Hematopoietic multipotent progenitor cell treated with erythropoietin and hydrocortisone succinate and interleukin-3 and kit ligand, for 8 days (in vitro differentiated cells): ENCODE measurements at regions not wholly inside any gene's neighbourhood (a gene's known extent, or its start where the extent isn't known, plus 50 kb on each side); places are given as distances from the start of the nearest gene placed in this dataset.

Source experiments
- DNase-seq: peaks from one replicate; pipeline ENCODE4 v3.0.0-alpha.2; 2015

DNA sequence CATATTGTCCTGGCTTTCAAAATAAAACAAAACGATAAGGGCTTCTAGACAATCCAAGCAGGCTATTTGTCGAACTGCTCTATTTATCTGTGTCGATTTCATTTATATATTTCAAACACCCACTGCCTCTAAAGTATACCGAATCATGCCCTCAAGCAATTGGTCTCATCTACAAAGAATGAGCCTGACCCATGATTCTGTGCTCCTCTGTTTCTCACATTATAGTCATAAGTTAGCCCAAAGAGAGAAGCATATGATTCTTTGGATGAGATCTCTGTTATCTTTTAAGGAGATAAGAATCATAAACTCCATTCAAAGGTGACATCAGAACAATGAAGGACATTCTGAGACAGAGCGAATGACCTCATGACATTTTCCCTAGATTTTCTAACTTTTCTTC is 191.1 kb downstream of the MAP2K6 start:
- no peak for DNase-seq

DNA sequence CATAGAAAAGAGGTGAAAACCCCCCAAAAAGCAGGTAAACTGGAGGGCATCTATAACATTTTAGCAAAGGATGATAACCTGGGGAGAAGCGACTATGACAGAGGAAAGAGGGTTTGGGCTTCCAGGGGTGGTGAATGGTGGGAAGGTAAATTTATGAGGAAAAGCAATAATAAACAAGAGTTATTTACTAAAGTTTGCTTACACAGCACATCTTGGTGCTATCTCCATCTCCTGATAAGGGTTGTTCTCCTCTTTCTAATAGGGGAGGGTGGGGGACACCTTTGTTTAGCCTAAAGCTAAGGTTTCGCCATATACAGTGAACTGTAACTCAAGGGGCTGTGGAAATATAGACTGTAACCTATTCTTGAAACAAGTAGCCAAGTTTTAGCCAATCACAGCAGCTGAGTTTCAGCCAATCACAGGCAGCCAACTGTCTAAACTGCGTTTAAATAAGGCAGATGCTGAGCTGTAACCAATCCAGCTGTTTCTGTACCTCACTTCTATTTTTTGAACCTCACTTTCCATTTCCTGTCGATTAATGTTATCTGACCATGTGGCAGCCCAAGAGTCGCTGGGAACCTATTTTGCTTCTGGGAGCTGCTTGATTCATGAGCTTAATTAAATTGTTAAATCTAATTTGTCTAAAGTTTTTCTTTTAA is 191.8 kb downstream of the MAP2K6 start:
- DNase-seq, result no peak

- DNase-seq, result peak; percentile 80
These were observed 192.8 kb downstream of the MAP2K6 start for GRCh38 chr17:69607162-69607834.

DNA sequence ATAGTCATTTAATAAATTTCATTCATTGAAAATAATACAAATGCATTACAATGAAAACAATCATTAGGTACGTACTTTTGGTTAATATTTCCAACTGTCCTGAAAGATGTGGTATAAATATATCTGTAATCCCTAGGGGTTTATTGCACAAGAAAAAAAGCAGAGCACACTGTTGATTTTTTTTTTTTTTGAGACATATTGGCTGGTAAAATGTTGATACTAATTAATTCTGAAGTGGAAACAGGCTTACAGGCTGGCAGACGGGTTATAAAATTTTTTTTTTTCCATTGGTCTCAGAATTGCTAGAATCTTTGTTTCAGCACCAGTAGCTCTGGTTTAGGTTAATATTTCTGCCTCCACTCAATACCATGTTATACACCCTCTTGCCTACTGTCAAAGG is 193.6 kb downstream of the MAP2K6 start:
- no peak for DNase-seq

GRCh38 chr17:69608808-69609472 is 194.4 kb downstream of the MAP2K6 start:
- peak; percentile 7 for DNase-seq

- peak; percentile 28 for DNase-seq
These were observed 195.2 kb downstream of the MAP2K6 start for GRCh38 chr17:69609473-69610305.

DNA sequence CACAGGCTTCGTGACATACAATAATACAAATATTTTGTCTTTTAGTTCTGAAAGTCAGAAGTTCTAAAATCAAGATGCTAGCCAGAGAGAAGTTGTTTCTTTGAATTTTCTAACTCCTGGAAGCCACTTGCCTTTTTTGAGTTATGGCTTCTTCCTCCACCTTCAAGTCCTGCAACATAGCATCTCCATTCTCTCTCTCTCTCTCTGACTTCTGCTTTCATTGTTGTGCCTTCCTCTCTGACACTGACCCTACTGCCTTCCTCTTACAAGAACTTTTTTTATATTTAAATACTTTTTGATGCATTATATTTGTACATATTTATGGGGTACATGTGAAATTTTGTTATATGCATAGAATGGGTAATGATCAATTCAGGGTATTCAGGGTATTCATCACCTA is 205.9 kb downstream of the MAP2K6 start:
- no peak for DNase-seq

DNA sequence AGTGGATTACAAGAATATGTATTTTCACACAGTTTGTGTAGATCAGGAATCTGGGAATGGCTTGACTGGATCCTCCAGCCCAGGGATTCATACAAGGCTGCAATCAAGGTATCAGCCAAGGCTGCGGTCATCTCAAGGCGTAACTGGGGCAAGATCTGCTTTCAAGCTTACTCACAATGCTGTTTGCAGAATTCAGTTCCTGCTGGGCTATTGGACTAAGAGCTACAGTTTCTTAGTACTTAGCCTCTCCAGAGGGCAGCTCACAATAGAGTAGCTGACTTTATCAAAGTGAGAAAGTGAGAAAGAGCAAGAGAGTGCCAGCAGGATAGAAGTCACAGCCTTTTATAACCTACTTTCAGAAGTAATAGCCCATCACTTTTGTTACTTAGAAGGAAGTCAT is 211.0 kb downstream of the MAP2K6 start:
- DNase-seq, result no peak

DNA sequence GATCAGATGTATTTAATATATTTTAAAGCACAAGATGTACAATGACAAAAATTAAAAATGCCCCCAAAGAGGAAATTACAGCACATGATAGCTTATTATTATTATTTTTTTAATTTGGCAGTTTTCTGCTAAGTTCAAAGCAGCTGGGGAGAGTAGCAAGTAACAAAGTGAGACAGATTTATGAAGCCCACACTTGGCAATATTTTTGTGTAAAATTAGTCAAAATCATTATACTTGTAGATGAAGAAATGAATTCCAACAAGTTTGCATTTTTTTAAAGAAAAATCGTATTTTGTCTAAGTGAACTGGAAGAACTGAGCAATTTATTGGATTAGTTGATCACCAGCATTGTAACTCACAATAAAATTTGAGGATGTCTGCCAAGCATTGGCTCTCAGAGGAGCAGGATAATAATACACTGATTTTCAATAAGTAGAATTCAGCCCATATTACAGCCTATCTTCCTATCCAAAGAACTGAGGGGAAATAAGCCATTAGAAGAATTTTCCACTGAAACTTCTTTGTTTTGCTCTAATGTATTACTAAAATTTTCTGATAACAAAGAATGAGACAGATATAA is 215.6 kb downstream of the MAP2K6 start:
- DNase-seq, result no peak

GRCh38 chr17:69634844-69635243 is 220.3 kb downstream of the MAP2K6 start:
- DNase-seq, result no peak

GRCh38 chr17:69637446-69638156 is 223.1 kb downstream of the MAP2K6 start:
- DNase-seq, result no peak

DNA sequence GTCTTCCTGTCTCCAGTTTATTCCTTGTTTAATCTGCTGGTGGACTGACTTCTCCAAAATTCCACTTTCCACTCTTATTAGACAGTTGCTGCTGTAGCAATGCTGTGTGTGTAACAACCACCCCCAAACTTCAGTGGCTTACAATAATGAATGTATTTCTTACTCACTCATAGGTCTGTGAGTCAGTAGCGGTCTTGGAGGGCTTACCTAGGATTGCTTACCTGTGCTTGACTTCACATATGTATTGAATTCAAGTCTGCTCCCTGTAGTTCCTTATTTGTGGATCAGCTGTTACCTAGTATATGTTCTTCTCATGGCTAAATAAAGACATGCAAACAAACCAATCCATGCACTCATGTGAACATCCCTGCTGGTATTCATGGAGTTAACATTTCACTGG is 224.6 kb downstream of the MAP2K6 start:
- DNase-seq, result no peak

GRCh38 chr17:69640073-69640472 is 225.6 kb downstream of the MAP2K6 start:
- no peak for DNase-seq

DNA sequence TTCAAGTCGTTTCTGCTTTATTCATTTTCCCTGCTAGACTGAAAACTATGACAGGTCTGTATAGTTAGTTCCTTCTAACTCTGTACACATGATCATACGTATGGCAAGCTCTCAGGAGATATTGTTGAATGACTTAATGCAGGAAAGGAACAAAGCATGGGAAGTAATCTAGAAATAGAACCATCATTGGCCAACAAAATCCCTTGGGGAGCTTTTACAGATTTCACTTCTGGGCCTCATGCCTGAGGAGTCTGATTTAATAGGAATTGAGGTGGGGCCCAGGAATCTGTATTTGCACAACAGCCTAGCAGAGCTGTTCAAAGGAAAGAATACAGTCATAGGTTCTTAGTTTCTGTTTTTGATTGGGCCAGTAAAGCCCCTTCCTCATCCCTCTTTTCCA is 229.2 kb downstream of the MAP2K6 start:
- DNase-seq, result no peak

- no peak for DNase-seq
These were observed 232.2 kb downstream of the MAP2K6 start for GRCh38 chr17:69646729-69647128.

DNA sequence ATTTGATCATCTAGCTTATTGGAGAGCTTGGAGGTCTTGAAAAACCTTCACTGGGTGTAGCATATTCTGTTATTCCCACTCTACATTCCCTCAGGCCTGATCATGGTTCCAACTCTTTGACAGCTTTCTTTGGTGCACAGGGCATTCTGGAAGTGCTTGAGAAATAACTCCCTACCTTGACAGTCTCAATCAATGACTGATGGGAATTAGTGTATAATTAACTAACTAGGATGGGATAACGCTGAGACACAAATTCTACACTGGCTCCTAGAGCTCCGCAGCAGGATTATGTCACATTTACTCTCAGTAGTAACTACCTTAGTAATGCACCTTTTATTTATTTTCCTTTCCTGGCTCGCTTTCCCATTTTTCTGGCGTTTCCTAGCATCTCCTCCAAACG is 236.4 kb downstream of the MAP2K6 start:
- no peak for DNase-seq

DNA sequence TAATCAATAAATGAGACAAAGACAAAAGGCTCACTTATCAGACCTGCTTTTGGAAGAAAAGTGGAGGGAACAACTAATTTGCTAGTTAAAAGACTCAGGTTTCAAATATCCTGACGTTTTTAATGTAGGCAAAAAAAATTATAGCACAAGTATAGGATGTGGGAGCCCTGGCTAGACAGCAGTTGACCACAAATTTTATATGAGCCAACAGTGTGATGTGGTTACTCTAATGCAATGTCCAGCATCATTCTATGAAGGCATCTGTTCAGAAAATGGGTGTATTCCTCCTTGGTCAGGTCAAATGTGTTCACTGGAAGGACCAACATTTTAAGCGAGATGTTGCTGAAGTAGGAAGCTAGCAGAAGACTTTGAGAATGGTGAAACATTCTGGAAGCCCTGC is 237.4 kb downstream of the MAP2K6 start:
- no peak for DNase-seq

GRCh38 chr17:69654981-69655855 is 240.7 kb downstream of the MAP2K6 start:
- DNase-seq, result no peak

GRCh38 chr17:69655902-69656301 is 241.4 kb downstream of the MAP2K6 start:
- DNase-seq, result no peak

DNA sequence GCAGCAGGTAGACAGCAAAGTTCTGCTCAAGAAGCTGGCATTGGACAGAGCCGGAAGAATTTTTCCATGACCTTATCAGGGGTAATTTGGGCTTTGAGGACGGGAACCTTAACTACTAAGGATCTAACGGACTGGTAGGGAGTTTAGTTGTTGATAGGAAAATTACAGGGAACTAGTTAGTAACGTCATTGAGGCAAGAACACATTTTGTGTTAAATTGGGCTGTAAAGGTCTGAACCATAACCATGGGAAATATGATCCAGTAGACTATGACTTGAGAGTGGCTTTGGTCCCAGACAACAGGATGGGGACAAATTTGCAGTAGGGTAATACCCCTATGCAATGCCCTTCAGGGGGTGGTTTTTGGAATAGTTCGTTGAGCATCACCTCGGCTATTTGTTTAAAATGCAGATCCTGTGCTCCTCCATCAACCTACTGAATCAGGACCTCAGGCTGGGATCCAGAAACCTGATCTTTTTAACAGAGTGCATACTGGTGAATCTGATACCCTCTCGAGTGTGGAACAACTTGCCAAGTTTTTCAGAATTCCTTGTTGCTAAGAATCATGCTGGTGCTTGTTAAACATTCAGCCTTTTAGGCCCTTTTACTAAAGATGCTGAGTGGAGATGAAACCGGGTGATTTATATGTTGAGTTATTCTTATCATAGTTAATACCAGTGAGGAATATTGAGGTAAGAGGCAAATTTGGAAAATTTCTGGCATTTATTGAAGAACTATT is 255.1 kb downstream of the MAP2K6 start:
- no peak for DNase-seq

DNA sequence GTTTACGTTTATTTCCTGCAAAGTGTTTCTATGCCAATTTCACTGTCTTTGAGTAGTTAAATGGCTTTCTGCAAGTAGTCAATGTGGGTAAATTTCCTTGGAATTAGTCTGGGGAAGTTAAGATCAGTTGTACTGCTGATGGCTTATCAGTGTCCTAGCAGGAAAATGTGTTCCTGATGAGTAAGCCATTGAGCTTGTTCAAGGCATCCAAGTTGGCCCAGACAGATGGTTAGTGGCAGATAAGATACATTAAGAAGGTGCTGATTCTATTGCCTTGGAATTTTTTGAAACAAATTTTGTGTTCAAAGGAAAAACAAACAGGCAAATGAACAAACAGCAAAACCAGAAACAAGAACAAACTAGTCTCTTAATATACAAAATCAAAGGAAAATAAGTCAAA is 258.4 kb downstream of the MAP2K6 start:
- no peak for DNase-seq
